Activated CD4-positive, alpha-beta T cell treated with anti-CD3 and anti-CD28 coated beads for 4 hours (primary cell): ENCODE measurements at regions not wholly inside any gene's neighbourhood (a gene's known extent, or its start where the extent isn't known, plus 50 kb on each side); places are given as distances from the start of the nearest gene placed in this dataset.
"Not testable (repeated sequence)": the region's sequence is repeated elsewhere in the genome, so short reads cannot be mapped to it uniquely, and the experiment has no call there.

Experiments
- DNase-seq, 2 donors: peaks; one replicate each; pipeline ENCODE4 v3.0.0-alpha.2; 2020

- no peak for DNase-seq
Measured at GRCh38 chr10:63795094-63795860, 274.1 kb downstream of the REEP3 start.

- DNase-seq = no peak
Measured at GRCh38 chr10:63798599-63799498, 277.6 kb downstream of the REEP3 start.

- DNase-seq = no peak
Measured at GRCh38 chr10:63799521-63800300, 278.5 kb downstream of the REEP3 start.

- no peak for DNase-seq
Measured at GRCh38 chr10:63801166-63801565, 280.0 kb downstream of the REEP3 start.

GRCh38 chr10:63806330-63806729 is 285.1 kb downstream of the REEP3 start:
- DNase-seq = no peak

GRCh38 chr10:63812501-63812900 is 291.3 kb downstream of the REEP3 start:
- no peak for DNase-seq

- DNase-seq = no peak
Measured at GRCh38 chr10:63819753-63820329, 298.6 kb downstream of the REEP3 start.

- no peak for DNase-seq
Measured at GRCh38 chr10:63822496-63822895, 301.3 kb downstream of the REEP3 start.

- no peak for DNase-seq
Measured at GRCh38 chr10:63825111-63825510, 303.9 kb downstream of the REEP3 start.

GRCh38 chr10:63825766-63826165 is 304.6 kb downstream of the REEP3 start:
- DNase-seq = no peak

- DNase-seq = not testable (repeated sequence)
Measured at GRCh38 chr10:63827018-63827417, 305.8 kb downstream of the REEP3 start.

GRCh38 chr10:63829020-63829419 is 307.8 kb downstream of the REEP3 start:
- no peak for DNase-seq

- DNase-seq = no peak
Measured at GRCh38 chr10:63829573-63830149, 308.5 kb downstream of the REEP3 start.

- no peak for DNase-seq
Measured at GRCh38 chr10:63832686-63833085, 311.5 kb downstream of the REEP3 start.

GRCh38 chr10:63833411-63834060 is 312.3 kb downstream of the REEP3 start:
- no peak for DNase-seq

GRCh38 chr10:63836666-63837442 is 315.7 kb downstream of the REEP3 start:
- no peak for DNase-seq

GRCh38 chr10:63841761-63842160 is 320.6 kb downstream of the REEP3 start:
- DNase-seq = no peak

GRCh38 chr10:63843107-63843506 is 321.9 kb downstream of the REEP3 start:
- DNase-seq = no peak

GRCh38 chr10:63848871-63849270 is 327.7 kb downstream of the REEP3 start:
- not testable (repeated sequence) for DNase-seq

GRCh38 chr10:63862860-63863259 is 341.7 kb downstream of the REEP3 start:
- no peak for DNase-seq

- no peak for DNase-seq
Measured at GRCh38 chr10:63865210-63865609, 344.0 kb downstream of the REEP3 start.
